ENCODE measurements at regions not wholly inside any gene's neighbourhood (a gene's known extent, or its start where the extent isn't known, plus 50 kb on each side); places are given as distances from the start of the nearest gene placed in this dataset.

DNA sequence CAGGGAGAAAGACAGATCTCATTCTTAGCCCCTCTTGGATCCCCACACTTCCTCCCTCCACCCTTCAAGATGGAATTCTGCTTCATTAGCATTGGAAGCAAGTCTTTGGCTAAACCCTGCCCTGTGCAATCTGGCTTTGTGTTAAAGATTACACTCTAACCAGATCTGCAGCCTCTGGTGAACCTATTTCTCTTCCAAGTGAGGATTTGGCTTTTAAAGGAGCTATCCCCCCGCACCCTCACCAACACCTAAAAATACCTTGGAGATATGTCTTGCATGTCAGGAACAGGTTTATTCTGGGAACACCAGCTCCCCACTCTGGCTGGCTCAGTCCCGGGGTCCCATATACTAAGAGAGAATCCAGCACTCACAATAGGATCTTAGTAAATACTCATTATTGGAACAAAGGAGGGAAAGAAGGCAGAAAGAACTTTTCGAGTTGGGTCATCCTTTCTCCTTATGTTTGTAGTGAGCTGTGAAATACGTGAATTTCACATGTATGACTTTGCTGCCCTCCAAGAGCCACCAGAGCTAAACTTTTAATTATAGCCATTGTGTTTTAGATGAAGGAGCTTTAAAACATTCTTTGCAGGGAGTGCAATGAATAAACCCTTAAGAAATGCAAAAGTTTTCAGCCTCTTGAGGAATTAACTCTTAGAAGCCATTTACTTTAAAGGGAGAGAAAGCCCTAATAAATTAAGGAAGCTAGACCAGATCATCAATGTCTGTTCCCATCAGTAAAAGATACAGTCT, 53.7 kb upstream of the HRH2 start:
- Histone ChIP-seq H3K36me3 (ENCODE audit: control insufficient read depth in 4 of 4, insufficient read depth in 4 of 4, low read length in 4 of 4) (no peaks in the 10 kb centered on the region), H3K4me3 (no peak overlapping the region), H3K9ac (ENCODE audit: insufficient read depth in 1 of 2, low read length in 2 of 2) (no peak overlapping the region), H3K27me3 (ENCODE audit: control insufficient read depth in 3 of 3, insufficient read depth in 3 of 3, low read length in 2 of 3) (no peaks in the 10 kb centered on the region), H3K27ac (ENCODE audit: low read depth in 1 of 2, low read length in 1 of 2) (peak overlapping the region in 1 of 2 donors; percentile 46), H3K9me3 (ENCODE audit: control insufficient read depth in 4 of 4, insufficient read depth in 3 of 4, low read length in 3 of 4) (peaks cover 0 to 5% (median 0%) of the 10 kb centered on the region in 4 donors), H3K4me1 (ENCODE audit: control insufficient read depth in 5 of 5, insufficient read depth in 5 of 5, low read length in 5 of 5) (no peaks in the 10 kb centered on the region)
- TF ChIP-seq, protein P1, sequence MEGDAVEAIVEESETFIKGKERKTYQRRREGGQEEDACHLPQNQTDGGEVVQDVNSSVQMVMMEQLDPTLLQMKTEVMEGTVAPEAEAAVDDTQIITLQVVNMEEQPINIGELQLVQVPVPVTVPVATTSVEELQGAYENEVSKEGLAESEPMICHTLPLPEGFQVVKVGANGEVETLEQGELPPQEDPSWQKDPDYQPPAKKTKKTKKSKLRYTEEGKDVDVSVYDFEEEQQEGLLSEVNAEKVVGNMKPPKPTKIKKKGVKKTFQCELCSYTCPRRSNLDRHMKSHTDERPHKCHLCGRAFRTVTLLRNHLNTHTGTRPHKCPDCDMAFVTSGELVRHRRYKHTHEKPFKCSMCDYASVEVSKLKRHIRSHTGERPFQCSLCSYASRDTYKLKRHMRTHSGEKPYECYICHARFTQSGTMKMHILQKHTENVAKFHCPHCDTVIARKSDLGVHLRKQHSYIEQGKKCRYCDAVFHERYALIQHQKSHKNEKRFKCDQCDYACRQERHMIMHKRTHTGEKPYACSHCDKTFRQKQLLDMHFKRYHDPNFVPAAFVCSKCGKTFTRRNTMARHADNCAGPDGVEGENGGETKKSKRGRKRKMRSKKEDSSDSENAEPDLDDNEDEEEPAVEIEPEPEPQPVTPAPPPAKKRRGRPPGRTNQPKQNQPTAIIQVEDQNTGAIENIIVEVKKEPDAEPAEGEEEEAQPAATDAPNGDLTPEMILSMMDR (IDR thresholded peaks at IDR 0.05; ENCODE audit: control extremely low read depth, extremely low read depth) = no peak
- ATAC-seq (ENCODE audit: insufficient read depth, low FRiP score) = no peak
- 44 to 54% methylated on average over 4 of the region's 4 CpGs for WGBS, 2 donors
- no peak for DNase-seq

DNA sequence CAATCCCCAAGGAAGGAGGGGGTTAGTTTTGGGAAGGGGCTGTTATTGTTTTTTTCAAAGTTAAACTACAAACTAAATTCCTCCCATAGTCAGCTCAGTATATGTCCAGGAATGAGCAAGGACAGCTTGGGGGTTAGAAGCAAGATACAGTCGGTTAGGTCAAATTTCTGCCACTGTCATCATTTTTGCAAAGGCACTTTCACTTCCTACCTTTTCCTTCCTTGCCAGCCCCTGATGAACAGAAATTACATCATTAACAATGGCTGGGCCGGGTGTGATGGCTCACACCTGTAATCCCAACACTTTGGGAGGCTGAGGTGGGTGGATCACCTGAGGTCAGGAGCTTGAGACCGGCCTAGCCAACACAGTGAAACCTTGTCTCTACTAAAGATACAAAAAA, 51.5 kb upstream of the HRH2 start:
- Histone ChIP-seq H3K9me3 (ENCODE audit: control insufficient read depth in 4 of 4, insufficient read depth in 3 of 4, low read length in 3 of 4) (peaks cover 0 to 12% (median 0%) of the 10 kb centered on the region in 4 donors), H3K36me3 (ENCODE audit: control insufficient read depth in 4 of 4, insufficient read depth in 4 of 4, low read length in 4 of 4) (no peaks in the 10 kb centered on the region), H3K27me3 (ENCODE audit: control insufficient read depth in 3 of 3, insufficient read depth in 3 of 3, low read length in 2 of 3) (peaks cover 0 to 9% (median 0%) of the 10 kb centered on the region in 3 donors), H3K4me1 (ENCODE audit: control insufficient read depth in 5 of 5, insufficient read depth in 5 of 5, low read length in 5 of 5) (no peaks in the 10 kb centered on the region), H3K4me3 (no peak overlapping the region), H3K9ac (ENCODE audit: insufficient read depth in 1 of 2, low read length in 2 of 2) (no peak overlapping the region), H3K27ac (ENCODE audit: low read depth in 1 of 2, low read length in 1 of 2) (no peak overlapping the region)
- no peak for DNase-seq
- ATAC-seq (ENCODE audit: insufficient read depth, low FRiP score) = no peak
- TF ChIP-seq, protein P1 (IDR thresholded peaks at IDR 0.05; ENCODE audit: control extremely low read depth, extremely low read depth) = no peak
- WGBS, 2 donors = 72 to 73% methylated on average over 3 of the region's 3 CpGs

All from lung (tissue), 11 donors.